COLO829 (cell line): ENCODE measurements at regions not wholly inside any gene's neighbourhood (a gene's known extent, or its start where the extent isn't known, plus 50 kb on each side); places are given as distances from the start of the nearest gene placed in this dataset.

Experiments used
- DNase-seq: peaks from one replicate; pipeline ENCODE4 v3.0.0; 2012; ENCODE audit warnings: low spot score

DNA sequence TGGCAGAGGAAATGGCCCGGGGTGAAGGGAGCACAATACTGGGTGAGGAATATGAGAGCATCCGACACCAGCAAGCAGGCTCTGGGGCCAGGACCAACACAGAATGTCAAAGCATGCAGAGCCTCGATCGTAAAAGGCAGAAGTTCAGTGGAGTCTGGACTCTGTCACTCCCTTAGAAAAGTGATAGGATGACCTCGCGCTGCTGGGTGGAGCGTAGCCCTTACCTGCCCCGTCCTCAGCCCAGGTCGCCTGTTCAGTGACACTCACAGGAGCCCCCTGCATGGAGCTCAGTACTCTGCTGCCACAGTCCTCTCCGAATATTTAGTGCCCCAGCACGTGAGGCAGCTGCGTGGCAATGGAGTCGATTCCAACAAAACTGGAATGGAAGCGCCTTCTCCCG is 236.7 kb upstream of the MYT1L start:
- DNase-seq: no peak

DNA sequence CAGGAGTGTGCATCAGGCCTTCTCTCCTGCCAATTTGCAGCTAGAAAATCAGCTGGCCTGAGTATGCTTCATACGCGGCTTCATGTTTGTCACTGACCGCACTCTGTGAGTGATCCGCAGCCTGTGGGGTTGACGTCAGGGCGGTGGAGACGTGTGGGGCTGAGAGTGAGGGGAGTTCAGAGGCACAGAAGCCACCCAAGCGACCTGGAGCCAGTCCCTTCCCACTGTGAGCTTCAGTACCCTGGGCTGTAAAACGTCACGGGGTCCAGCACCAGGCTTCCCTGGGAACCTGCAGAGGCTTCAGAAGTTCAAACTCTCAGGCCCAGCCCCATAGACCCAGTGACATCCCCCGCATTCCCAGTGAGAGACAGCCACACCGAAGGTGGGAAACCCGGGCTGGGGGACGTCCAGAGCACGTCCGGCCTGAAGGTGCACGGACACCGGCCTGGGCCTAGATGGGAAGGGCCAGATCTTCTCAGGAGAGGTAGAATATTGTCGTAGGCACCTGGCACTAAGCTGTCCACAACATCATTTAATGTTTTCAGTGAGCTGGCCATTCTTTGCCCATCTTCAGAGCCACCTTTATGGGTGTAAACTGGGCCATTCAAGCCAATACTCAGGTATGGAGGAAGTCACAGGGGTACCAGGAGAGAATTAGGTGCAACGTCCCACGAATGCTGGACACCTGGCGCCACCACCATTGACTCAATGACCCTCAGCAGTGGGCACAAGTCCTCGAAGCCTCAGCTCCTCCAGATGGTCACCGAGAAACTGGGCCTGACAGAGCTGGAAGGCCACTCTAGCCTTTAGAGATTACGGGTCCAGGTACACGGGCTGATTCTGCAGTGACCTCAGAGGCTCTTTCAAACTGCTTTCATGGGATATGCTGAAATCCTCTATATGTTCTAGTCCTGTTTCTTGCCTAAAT is 235.6 kb upstream of the MYT1L start:
- DNase-seq: no peak

DNA sequence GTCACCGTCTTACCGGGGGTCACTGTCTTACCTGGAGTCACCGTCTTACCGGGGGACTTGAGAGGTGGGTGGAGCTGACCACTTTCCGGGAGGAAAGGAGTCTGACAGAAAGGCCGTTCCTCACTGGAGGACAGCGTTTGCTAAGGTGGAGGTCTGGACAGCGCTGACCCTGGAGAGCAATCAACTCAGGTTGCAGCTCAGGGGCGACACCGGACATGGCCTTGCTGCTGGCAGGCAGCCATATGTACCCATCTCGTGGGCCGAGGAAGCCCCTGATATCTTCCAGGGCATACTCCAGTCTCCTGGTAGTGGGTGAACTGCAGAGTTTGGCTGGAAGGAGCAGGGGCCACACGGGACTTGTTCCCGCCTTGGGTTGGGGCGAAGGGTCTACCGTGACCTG is 234.6 kb upstream of the MYT1L start:
- no peak for DNase-seq

DNA sequence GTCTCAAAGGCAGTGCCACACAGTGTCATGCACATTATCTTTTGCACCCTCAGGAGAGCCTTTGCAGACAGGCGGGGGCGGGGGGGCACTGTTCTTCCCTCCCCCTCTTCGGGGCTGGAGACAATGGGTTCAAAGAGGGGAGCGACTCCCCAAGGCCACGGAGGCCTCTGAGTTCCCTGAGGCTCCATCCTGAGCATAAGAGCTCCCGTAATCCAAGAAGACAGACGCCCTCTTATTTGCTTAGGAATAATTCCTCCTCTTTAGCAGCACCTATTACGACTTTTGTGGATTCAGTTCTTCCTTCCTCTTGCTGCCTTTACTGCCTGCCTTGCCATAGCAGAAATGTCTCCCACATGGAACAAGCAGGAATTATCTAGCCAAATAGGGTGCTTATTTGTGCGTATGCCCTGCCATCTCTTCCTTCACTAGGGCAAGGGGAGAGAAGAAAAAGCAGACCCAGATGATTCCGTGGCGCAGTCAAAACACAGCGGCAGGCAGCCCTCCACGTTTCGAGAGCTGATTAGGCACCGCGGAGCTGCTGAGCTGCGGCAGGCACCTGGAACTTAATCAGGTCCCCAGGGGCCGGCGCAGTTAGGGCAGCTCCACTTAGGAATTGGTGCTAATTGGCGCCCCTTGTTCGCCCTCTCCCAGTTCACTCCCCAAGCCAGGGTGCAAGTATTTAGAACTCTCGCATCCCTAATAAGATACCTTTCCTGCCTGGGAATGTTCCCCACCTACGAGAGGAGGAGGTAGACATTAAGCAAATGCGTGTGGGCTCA is 233.4 kb upstream of the MYT1L start:
- no peak for DNase-seq

DNA sequence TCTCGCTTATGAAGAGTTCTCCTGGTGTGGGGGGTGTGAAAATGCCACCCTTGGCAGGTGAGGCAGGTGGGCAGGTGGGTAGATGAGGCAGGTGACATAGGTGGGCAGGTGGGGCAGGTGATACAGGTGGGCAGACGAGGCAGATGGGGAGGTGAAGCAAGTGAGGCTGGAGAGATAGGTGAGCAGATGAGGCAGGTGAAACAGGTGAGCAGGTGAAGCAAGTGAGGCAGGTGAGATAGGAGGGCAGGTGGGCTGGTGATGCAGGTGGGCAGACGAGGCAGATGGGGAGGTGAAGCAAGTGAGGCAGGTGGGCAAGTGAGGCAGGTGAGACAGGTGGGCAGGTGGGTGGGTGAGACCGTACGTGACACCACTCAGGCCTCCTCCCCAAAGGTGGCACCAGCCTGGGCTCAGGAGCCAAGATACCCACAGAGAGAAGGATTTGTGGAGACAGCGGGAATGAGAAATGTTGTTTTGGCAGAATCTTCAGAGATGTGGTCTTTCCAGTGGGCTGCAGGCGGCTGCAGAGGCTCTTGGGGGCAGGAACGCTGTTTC is 232.3 kb upstream of the MYT1L start:
- no peak for DNase-seq

DNA sequence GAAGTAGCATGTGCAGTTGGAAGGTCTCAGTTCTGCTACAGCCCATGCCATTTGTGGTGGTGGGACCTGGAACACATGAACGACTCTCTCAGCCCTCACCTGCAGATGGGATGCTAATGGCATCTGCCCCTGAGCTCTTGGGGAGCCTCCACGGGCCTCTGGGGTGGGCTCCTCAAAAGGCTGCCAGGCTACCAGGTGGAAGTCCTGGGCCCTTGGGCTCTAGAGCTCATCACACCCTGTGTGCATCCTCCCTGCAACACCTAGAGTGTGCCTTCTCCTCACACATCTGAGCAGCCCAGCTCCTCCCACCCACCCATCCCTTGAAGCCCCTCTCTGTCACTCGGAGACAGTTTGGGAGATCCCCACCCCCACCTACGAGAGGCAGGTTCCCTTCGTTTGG is 231.8 kb upstream of the MYT1L start:
- DNase-seq: no peak

DNA sequence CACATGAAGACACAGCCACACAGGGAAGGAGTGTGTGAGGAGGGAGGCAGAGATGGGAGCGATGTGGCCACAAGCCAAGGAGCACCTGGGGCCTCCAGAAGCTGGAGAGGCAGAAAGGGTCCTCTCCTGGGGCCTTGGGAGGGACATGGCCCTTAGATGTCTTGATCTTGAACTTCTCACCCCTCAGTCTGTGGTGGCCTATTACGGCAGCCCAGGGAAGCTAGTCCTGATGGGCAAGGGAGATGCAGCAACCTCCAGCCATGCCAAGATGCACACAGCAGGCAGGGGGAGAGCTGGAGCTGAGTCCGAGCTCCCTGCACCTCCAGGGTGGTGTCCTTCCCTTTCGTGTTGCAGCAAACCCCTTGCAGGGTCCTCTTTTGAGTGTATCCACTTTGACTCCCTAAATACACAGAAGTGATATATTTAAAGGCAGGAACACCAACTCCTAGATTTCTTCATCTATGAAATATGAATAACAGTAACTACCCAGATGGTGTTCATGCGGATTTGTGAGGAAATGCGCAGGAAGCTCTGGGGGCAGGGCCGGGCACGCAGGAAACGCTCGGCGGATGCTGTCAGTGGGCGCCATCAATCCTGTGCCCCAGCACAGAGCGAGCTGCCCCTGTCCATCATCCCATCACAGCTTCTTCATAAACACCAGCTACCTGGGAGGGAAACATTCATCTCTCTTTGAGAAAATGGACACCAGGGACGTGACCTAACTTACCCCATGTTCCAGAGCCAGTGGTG is 230.4 kb upstream of the MYT1L start:
- no peak for DNase-seq

DNA sequence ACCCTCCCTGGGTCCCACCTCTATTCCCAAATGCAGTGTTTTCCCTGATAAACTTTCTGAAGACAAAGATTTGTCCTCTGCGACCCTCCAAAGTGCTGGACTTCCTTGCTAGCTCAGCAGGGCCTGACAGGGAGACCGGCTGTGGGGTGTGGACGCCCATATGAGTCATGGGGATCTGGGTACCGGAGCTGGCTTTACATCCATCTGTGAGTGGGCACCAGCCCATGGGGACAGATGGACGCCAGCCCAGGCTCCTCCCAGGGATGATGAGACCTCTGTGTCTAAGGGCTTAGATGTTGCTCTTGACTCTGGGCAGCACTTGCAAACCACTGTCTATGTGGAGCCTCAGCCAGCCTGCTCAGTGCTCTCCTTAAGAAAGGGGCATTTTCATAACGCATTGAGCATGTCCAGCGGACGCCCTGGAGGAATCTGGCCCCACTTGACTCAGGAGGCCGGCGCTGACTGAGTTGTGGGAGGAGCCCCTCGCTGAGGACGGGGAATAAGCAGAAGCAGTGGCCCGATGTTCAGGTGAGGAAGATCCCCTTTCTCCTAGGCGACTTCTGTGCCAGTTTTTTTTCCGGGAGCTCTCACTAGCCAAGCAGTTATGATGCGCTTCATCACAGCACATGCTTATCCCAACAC is 229.4 kb upstream of the MYT1L start:
- DNase-seq: no peak

DNA sequence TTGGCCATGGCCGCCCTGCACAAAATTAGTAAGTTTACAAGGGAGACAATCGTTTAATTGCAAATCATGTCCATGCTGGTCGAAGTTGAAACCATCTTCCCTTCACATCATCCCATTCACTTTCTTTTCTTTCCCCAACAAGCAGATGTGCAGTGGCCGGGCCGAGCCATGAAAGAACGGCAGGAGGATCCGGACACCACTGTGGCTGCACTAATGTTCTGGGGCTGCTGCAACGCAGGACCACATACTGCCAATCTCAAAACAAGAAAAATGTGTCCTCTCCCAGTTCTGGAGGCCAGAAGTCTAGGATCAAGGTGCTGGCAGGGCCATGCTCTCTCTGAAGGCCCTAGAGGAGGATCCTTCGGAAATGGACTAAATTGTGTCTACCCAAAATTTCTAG is 227.4 kb upstream of the MYT1L start:
- DNase-seq: no peak

DNA sequence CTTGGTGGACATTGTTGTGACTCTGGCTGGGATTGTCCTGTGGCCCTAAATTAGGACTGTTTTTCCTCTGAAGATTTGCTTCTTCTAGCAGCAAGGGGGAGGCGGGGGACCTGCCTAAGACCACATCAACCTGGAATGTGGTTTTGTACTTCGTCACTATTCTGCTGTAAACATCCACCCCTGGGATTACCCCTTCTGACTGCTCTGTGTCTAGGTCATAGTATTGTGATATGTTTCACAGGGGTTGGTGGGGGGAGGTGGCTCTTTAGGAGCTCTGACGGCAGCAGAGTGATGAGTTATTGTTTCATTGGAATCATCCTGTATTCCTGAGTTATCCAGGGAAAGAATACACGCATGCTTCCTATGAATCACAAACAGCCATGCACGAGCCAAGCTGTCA is 226.4 kb upstream of the MYT1L start:
- DNase-seq: no peak

DNA sequence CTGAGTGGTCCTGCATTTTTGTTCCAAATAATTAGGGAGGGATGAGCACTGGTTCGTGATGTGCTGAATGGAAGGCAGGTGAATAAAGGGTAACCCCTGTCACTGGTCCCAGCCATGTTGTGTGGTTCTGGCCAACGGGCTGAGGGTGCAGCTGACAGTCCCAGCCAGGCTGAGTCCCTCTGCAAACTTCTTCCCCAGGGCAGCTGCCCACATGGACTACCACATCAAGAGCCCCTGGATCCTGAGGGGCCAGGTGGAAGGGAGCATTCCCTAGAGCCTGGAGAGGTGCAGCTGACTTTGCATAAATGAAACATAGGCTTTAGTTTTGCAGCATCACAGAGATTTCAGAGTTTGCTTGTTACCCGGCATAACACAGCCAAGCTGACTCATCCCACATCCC is 219.8 kb upstream of the MYT1L start:
- DNase-seq: no peak

DNA sequence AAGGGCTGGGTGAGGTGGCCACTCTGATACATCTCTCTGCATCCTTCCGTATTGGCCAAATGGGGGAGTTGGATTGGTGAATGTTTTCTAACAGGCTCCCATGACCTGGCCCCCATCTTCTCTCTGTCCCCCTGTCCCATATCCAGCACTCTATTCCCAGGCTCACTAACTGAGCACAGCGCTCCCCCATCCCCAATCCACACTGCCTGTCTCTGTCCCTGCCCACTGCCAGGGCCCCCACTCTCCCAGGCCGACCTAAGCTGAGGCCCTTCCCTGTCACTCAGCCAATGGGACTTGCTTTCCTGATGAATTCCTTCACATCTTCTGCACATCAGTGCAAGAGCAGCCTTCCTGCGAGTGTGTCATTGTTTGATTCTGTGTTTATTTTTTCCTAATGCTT is 216.8 kb upstream of the MYT1L start:
- DNase-seq: no peak

DNA sequence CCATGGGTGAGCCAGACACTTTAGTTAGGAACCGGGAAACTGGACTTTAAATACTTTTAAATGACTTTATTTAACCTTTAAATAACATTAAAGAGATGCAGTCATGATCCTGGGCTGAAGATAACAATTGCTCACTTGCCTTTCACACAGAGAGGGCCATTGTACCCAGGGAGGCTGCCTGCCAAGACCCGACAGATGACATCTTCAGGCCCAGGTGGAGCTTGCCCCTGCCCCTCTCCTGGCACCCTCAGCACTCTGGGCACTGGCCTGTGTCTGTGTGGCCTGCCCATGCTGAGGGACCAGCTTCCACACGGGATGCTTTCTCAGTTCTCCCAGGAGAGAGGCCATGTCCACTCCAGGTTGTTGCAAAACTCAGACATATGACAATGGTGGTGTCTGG is 216.4 kb upstream of the MYT1L start:
- no peak for DNase-seq

DNA sequence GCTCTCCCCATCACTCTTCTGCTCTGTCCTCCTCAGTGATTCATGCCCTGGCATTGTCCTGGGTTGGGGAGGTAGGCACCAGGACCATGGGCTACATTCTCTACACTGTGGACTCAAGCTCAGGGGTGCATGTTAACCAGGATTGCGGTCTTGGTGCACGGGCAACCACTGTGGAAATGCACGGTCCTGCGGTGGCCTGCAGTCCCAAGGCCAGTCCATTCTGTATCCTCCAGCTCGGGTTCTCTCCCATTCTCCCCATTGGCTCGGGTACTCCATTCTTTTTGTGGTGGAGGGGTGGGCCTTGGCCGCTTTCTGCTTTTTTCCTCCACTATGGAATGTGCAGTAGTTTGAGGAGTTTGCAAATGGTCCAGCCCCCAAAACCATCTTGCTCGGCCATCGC is 215.0 kb upstream of the MYT1L start:
- DNase-seq: no peak

DNA sequence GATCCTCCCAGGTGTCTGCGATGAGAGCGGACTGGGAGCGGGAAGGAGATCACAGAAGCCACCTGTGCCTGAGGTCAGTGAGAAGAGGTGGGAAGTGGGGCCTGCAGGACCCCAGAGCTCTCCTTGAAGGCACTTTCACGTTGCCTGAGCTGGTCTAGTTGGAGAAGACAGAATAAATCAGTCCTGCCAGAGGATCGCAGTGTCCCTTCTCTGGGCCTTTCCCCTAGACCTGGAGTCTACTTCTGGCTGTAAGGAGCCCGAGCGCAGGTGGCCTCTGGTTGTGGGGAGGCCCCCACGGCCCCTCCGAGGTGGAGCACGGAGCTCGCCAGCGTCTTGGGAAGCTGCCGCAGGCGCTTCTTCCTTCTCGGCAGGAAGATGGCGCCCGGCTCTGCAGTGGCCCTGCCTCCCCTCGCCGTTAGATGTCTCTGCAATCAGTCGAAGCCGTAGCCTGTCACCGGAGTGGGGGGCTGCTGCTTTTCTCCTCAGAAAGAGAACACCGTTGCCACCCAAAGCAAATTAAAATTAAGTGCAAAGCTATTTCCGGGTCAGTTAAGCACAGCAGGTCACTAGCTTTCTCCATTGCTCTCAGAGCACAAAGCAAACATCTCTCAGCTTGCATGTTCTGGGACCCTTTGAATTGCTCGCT is 212.0 kb upstream of the MYT1L start:
- no peak for DNase-seq

DNA sequence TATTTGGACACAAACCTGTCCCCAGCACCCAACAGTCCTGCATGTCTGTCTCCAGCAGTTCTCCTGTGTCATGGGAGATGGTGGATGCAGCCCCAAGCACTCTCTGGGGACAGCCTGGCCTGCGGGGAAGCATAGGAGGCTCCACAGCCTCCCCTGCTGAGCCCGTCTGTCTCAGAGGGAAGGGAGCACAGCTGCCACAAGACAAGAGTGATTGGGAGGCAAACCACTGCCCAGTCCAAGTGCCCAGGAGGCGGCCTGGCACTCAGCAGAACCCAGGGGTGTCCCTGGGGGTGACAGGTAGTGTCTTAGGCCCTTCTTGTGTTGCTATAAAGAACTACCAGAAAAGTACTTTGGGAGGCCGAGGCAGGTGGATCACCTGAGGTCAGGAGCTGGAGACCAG is 211.2 kb upstream of the MYT1L start:
- DNase-seq: no peak

DNA sequence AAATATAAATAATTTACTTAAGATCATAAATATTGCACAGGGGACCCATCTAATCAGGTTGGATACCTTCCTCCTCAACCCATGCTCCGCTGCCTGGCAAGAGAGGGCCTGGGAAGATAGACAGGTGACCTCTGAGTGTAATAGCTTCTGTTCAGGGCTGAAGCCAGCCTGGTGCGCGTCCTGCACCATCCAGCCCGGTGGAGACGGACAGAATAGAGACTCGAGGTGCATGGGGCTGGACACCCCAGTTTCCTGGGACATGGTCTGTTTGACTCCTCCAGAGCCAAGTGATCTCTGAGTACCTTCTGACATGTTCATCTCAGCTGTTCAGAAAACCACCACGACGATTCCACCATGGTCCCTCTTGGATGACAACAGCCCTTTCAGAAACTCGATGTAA is 209.3 kb upstream of the MYT1L start:
- no peak for DNase-seq

DNA sequence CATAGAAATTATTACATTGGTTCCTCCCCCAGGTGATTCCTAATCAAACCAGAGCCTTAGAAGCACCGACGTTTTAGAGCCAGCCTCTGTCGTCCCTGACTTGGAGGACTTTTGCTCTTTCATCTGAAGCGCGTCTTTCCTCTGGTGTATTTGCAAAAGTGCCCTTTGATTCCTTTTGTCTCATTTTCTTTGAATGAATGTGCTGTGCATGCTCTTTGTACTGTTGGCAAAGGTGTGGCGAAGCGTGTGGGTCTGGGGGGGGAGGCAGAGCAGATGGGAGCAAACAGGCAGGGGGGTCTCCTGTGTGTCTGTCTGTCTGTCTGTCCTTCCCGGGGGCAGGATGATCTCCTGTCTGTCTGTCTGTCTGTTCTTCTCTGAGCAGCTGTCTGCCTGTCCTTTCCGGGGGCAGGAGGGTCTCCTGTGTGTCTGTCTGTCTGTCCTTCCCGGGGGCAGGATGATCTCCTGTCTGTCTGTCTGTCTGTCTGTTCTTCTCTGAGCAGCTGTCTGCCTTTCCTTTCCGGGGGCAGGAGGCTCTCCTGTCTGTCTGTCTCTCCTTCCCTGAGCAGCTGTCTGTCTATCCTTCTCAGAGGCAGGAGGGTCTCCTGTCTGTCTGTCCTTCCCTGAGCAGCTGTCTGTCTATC is 205.5 kb upstream of the MYT1L start:
- no peak for DNase-seq

DNA sequence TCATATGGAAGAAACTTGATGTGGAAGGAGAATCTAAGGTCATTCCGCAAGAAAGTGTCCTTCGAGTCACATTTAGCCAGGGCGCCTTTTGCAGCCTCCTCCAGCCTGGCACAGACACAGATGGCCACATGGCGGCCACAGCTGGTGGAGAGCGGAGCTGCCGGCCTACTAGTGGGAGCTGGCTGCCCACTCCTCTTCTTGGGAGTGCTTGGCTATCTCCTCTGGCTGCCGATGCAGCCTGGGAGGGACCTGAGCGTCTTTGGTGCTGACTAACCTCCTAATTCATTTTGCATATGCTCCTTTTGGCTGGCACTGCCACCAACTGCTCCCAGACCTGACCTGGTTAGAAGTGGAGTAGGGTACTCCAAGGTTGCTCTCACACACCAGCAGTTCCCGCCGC is 199.3 kb upstream of the MYT1L start:
- no peak for DNase-seq

DNA sequence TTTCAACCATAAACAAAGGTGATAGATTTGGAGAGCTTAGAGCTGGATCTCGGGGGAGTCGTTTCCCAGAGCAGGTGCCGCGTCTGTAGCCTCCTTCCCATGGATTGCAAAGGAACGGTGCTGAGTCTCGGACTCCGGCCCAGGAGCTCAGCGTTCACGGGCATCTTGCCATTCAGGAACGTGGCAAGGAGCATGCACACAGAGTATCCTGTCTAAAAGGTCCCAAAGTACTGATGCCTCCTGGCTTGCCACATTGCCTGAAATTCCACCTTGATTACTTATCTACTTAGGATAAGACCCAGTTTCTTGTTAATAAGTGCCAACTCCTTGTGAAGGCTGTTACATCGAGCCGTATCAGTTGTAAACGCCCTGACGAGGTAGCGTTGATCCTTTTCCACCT is 197.8 kb upstream of the MYT1L start:
- DNase-seq: no peak

DNA sequence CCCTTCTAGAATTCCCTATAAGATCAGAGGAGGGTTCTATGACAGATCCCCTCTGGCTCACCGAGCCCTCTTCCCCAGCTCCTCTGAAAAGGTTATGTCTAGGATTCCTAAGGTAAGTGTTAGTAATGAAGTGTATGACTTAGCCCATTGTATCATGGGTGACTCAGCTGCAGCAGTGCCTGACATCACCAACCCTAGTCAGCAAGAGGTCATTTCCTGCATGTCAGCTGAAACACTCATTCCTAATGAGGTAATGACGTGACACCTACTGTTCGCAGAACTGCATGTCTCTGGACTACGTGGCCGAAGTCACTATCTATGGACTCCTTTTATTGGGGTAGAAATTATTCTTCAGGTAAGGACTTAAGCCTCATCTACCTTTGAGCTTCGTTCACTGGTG is 196.1 kb upstream of the MYT1L start:
- peak; percentile 15 for DNase-seq
